ENCODE measurements at regions not wholly inside any gene's neighbourhood (a gene's known extent, or its start where the extent isn't known, plus 50 kb on each side); places are given as distances from the start of the nearest gene placed in this dataset.

DNA sequence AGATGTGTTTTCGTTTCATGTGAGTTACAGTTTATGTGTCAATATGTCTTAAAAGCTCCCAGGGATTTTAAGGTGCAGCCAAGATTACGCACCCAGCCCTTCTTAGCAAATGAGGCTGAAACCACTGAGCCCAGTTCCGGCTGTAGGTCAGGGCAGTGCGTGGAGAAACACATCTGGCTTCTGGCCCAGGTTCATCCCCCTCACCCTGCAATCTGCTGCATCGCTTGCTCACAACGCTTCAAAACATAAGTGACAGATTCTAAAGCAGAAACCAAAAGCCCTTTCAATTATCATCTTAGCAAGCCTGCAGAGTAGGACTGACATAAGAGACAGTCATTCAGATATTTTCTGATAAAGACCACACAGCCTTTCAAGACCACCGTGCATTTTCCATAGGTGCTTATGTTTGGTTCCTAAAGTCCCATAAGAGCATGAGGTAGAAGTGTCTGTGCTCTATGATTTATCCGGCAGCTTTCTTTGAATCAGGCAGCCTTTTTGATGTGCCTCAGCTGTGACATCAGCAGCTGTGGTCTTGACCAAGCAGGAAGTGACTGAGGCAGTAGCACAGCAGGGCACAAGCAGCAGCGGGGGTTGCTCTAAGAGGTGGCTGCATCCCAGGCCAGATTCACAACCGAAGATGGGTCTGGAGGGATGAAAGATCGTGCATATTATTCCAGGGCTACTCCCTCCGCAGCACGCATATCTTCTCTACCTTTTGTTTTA, 72.1 kb upstream of the LYZL2 start:
- TF ChIP-seq CTCF (optimal IDR thresholded peaks at IDR 0.05 in 1 of 3, IDR thresholded peaks at IDR 0.05 in 1 of 3, conservative IDR thresholded peaks at IDR 0.05 in 1 of 3; ENCODE audit: extremely low read depth in 1 of 3, insufficient read depth in 2 of 3, low read length in 3 of 3): no peak
- no peak for TF ChIP-seq EZH2 (IDR thresholded peaks at IDR 0.05; ENCODE audit: low read length)
